ENCODE measurements at regions not wholly inside any gene's neighbourhood (a gene's known extent, or its start where the extent isn't known, plus 50 kb on each side); places are given as distances from the start of the nearest gene placed in this dataset.

- no peak overlapping the region for H3K27ac ChIP-seq (ENCODE audit: low read depth, low read length)
- no peak overlapping the region for H3K27ac Mint-ChIP-seq (ENCODE audit: unreplicated experiment)
- no peak for DNase-seq (ENCODE audit: low read depth)
- no peaks in the 10 kb centered on the region for H3K9me3 Mint-ChIP-seq (ENCODE audit: unreplicated experiment)
- no peaks in the 10 kb centered on the region for H3K27me3 ChIP-seq (ENCODE audit: insufficient read depth, low read length)
- no peak overlapping the region for H3K4me3 Mint-ChIP-seq (ENCODE audit: unreplicated experiment)
- no peak overlapping the region for H3K4me2 ChIP-seq (ENCODE audit: low read length)
- H2AFZ ChIP-seq (ENCODE audit: low read depth, low read length), result no peak overlapping the region
- TF ChIP-seq, protein P1, sequence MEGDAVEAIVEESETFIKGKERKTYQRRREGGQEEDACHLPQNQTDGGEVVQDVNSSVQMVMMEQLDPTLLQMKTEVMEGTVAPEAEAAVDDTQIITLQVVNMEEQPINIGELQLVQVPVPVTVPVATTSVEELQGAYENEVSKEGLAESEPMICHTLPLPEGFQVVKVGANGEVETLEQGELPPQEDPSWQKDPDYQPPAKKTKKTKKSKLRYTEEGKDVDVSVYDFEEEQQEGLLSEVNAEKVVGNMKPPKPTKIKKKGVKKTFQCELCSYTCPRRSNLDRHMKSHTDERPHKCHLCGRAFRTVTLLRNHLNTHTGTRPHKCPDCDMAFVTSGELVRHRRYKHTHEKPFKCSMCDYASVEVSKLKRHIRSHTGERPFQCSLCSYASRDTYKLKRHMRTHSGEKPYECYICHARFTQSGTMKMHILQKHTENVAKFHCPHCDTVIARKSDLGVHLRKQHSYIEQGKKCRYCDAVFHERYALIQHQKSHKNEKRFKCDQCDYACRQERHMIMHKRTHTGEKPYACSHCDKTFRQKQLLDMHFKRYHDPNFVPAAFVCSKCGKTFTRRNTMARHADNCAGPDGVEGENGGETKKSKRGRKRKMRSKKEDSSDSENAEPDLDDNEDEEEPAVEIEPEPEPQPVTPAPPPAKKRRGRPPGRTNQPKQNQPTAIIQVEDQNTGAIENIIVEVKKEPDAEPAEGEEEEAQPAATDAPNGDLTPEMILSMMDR (IDR thresholded peaks at IDR 0.05; ENCODE audit: insufficient read depth, low read depth, low read length), result peak; percentile 16
- TF ChIP-seq EZH2 (IDR thresholded peaks at IDR 0.05; ENCODE audit: insufficient read depth, low read length), result no peak
- H3K79me2 ChIP-seq (ENCODE audit: insufficient read depth, low read length), result no peaks in the 10 kb centered on the region
- no peaks in the 10 kb centered on the region for H3K27me3 Mint-ChIP-seq (ENCODE audit: low read depth, unreplicated experiment)
- no peaks in the 10 kb centered on the region for H3K36me3 Mint-ChIP-seq (ENCODE audit: low read depth, unreplicated experiment)
- no peaks in the 10 kb centered on the region for H4K20me1 ChIP-seq (ENCODE audit: insufficient read depth, low read length)
- no peak overlapping the region for H3K9ac ChIP-seq (ENCODE audit: low read length)
- H3K9me3 ChIP-seq (ENCODE audit: insufficient read depth, low read depth, low read length), result no peaks in the 10 kb centered on the region
- no peak overlapping the region for H3K4me3 ChIP-seq (ENCODE audit: insufficient read depth, low read depth, low read length)
- no peak for FAIRE-seq
- H3K36me3 ChIP-seq (ENCODE audit: insufficient read depth, low read length), result no peaks in the 10 kb centered on the region
- H3K4me1 Mint-ChIP-seq (ENCODE audit: low read depth, unreplicated experiment), result peaks cover 10% of the 10 kb centered on the region
- H3K4me1 ChIP-seq (ENCODE audit: insufficient read depth, low read length), result peaks cover 17% of the 10 kb centered on the region
Observed at GRCh38 chr4:179626687-179627086, 2184.4 kb upstream of the AGA start.

DNA sequence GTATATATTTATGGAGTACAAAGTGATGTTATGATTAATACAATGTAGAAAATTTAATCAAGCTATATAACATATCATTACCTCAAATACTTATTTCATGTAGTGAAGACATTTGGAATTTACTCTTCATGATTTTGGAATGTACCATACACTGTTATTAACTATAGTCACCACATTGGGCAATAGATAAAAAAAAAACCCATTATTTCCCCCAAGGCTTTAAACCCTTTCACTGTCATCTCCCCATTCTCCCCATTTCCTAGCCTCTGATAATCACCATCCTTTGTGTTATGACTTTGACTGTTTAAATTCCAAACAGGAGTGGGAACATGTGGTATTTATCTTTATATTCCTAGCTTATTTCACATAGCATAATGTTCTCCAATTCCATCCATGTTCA is 2189.1 kb upstream of the AGA start:
- TF ChIP-seq, protein P1 (IDR thresholded peaks at IDR 0.05; ENCODE audit: insufficient read depth, low read depth, low read length), result no peak
- TF ChIP-seq EZH2 (IDR thresholded peaks at IDR 0.05; ENCODE audit: insufficient read depth, low read length), result no peak
- H2AFZ ChIP-seq (ENCODE audit: low read depth, low read length), result no peak overlapping the region
- DNase-seq (ENCODE audit: low read depth), result no peak
- H3K27me3 ChIP-seq (ENCODE audit: insufficient read depth, low read length), result no peaks in the 10 kb centered on the region
- H3K36me3 ChIP-seq (ENCODE audit: insufficient read depth, low read length), result no peaks in the 10 kb centered on the region
- H3K4me3 Mint-ChIP-seq (ENCODE audit: unreplicated experiment), result no peak overlapping the region
- H3K4me2 ChIP-seq (ENCODE audit: low read length), result no peak overlapping the region
- no peaks in the 10 kb centered on the region for H3K4me1 Mint-ChIP-seq (ENCODE audit: low read depth, unreplicated experiment)
- H3K4me3 ChIP-seq (ENCODE audit: insufficient read depth, low read depth, low read length), result no peak overlapping the region
- H3K9me3 ChIP-seq (ENCODE audit: insufficient read depth, low read depth, low read length), result no peaks in the 10 kb centered on the region
- H3K27ac Mint-ChIP-seq (ENCODE audit: unreplicated experiment), result no peak overlapping the region
- no peak overlapping the region for H3K9ac ChIP-seq (ENCODE audit: low read length)
- H3K9me3 Mint-ChIP-seq (ENCODE audit: unreplicated experiment), result no peaks in the 10 kb centered on the region
- H4K20me1 ChIP-seq (ENCODE audit: insufficient read depth, low read length), result no peaks in the 10 kb centered on the region
- no peaks in the 10 kb centered on the region for H3K36me3 Mint-ChIP-seq (ENCODE audit: low read depth, unreplicated experiment)
- no peaks in the 10 kb centered on the region for H3K4me1 ChIP-seq (ENCODE audit: insufficient read depth, low read length)
- no peak for FAIRE-seq
- H3K79me2 ChIP-seq (ENCODE audit: insufficient read depth, low read length), result no peaks in the 10 kb centered on the region
- no peaks in the 10 kb centered on the region for H3K27me3 Mint-ChIP-seq (ENCODE audit: low read depth, unreplicated experiment)
- no peak overlapping the region for H3K27ac ChIP-seq (ENCODE audit: low read depth, low read length)

GRCh38 chr4:179634862-179635261 is 2192.6 kb upstream of the AGA start:
- no peaks in the 10 kb centered on the region for H4K20me1 ChIP-seq (ENCODE audit: insufficient read depth, low read length)
- H3K36me3 ChIP-seq (ENCODE audit: insufficient read depth, low read length), result no peaks in the 10 kb centered on the region
- H3K27ac ChIP-seq (ENCODE audit: low read depth, low read length), result no peak overlapping the region
- H3K4me1 ChIP-seq (ENCODE audit: insufficient read depth, low read length), result no peaks in the 10 kb centered on the region
- H3K79me2 ChIP-seq (ENCODE audit: insufficient read depth, low read length), result no peaks in the 10 kb centered on the region
- H2AFZ ChIP-seq (ENCODE audit: low read depth, low read length), result no peak overlapping the region
- no peaks in the 10 kb centered on the region for H3K27me3 ChIP-seq (ENCODE audit: insufficient read depth, low read length)
- H3K4me3 Mint-ChIP-seq (ENCODE audit: unreplicated experiment), result no peak overlapping the region
- no peak for FAIRE-seq
- no peaks in the 10 kb centered on the region for H3K27me3 Mint-ChIP-seq (ENCODE audit: low read depth, unreplicated experiment)
- no peak overlapping the region for H3K4me3 ChIP-seq (ENCODE audit: insufficient read depth, low read depth, low read length)
- H3K9me3 ChIP-seq (ENCODE audit: insufficient read depth, low read depth, low read length), result no peaks in the 10 kb centered on the region
- DNase-seq (ENCODE audit: low read depth), result no peak
- H3K4me1 Mint-ChIP-seq (ENCODE audit: low read depth, unreplicated experiment), result no peaks in the 10 kb centered on the region
- no peak overlapping the region for H3K4me2 ChIP-seq (ENCODE audit: low read length)
- H3K27ac Mint-ChIP-seq (ENCODE audit: unreplicated experiment), result no peak overlapping the region
- TF ChIP-seq, protein P1 (IDR thresholded peaks at IDR 0.05; ENCODE audit: insufficient read depth, low read depth, low read length), result no peak
- no peak for TF ChIP-seq EZH2 (IDR thresholded peaks at IDR 0.05; ENCODE audit: insufficient read depth, low read length)
- no peak overlapping the region for H3K9ac ChIP-seq (ENCODE audit: low read length)
- no peaks in the 10 kb centered on the region for H3K36me3 Mint-ChIP-seq (ENCODE audit: low read depth, unreplicated experiment)
- H3K9me3 Mint-ChIP-seq (ENCODE audit: unreplicated experiment), result no peaks in the 10 kb centered on the region
